Adrenal gland (tissue), 9 donors: ENCODE measurements at regions not wholly inside any gene's neighbourhood (a gene's known extent, or its start where the extent isn't known, plus 50 kb on each side); places are given as distances from the start of the nearest gene placed in this dataset.
A peak's percentile ranks its signal among the peaks of the same experiment; 100 is the strongest.

Experiments
- DNase-seq, 7 donors: peaks; one replicate each; pipeline ENCODE4 v3.0.0-alpha.2; 2019 to 2020
- H3K27ac ChIP-seq, 5 donors: fragments of 200-600 bp; sonication (generic) in 4 of 5; 1 replicate in 3 of 5; 2 replicates in 2 of 5; pipeline versions ENCODE4 v1.5.1 to v1.8.0; 2016 to 2020; ENCODE audit warnings: mild to moderate bottlenecking in 1 of 5
- H3K27me3 ChIP-seq: fragments of 200-600 bp; 2 replicates; pipeline ENCODE4 v1.8.0; 2021
- H3K36me3 ChIP-seq, 2 donors: fragments of 200-600 bp; replicated peaks in 1 of 2; 1 replicate in 1 of 2; 2 replicates in 1 of 2; pipeline versions ENCODE4 v1.5.1 to v1.8.0; 2018 to 2022
- H3K4me1 ChIP-seq, 2 donors: fragments of 200-600 bp; replicated peaks in 1 of 2; 1 replicate in 1 of 2; 2 replicates in 1 of 2; pipeline versions ENCODE4 v1.5.1 to v1.8.0; 2018 to 2021
- H3K4me3 ChIP-seq, 4 donors: fragments of 200-600 bp; sonication (generic) in 3 of 4; one replicate each; pipeline ENCODE4 v1.5.1; 2016 to 2018
- H3K9me3 ChIP-seq, 3 donors: fragments of 200-600 bp; sonication (generic) in 1 of 3; replicated peaks in 1 of 3; 1 replicate in 2 of 3; 2 replicates in 1 of 3; pipeline versions ENCODE4 v1.5.1 to v1.8.0; 2016 to 2021
- CTCF ChIP-seq, 6 experiments: fragments of 450-650 bp in 4 of 6; fragments of 200-600 bp in 2 of 6; sonication (generic) in 1 of 6; IDR thresholded peaks; 1 replicate in 5 of 6; 2 replicates in 1 of 6; pipeline versions ENCODE4 v1.5.1 to v1.8.0; 2016 to 2021; ENCODE audit warnings: antibody characterized with exemption in 6 of 6, mild to moderate bottlenecking in 2 of 6, moderate library complexity in 1 of 6
- POLR2A ChIP-seq, 2 donors: fragments of 450-650 bp; IDR thresholded peaks; one replicate each; pipeline ENCODE4 v1.6.1; 2017; ENCODE audit warnings: antibody characterized with exemption in 2 of 2, mild to moderate bottlenecking in 2 of 2, moderate library complexity in 1 of 2
- WGBS, 4 donors: extraction: QIAGEN DNeasy Blood & Tissue Kit in 2 of 4; methylation state at CpG; one replicate each; pipeline versions ENCODE4 v1.1.5 to v1.1.7; 2013 to 2017; 5-methylcytosine and 5-hydroxymethylcytosine counted together
- intact Hi-C, 2 donors: fragments of 100-400 bp; cut with DNase I; formaldehyde crosslinking; loops; one replicate each; pipeline versions ENCODE4 v1.14.1 to v1.15.0; 2022 to 2023
- donor health status: healthy with polysubstance abuse.
- donor health status: Bipolar disorder and iron deficiency.
- donor health status: DM: yes; HTN: yes; CAD: no.
- donor health status: DM: no; HTN: no; CAD: no.
- donor health status: DM: no; HTN: no; CAD: no.

- no peak overlapping the region for H3K27ac ChIP-seq
- no peak overlapping the region for H3K4me3 ChIP-seq
- H3K9me3 ChIP-seq: no peaks in the 10 kb centered on the region
- H3K36me3 ChIP-seq: no peaks in the 10 kb centered on the region
- no peaks in the 10 kb centered on the region for H3K4me1 ChIP-seq
- TF ChIP-seq CTCF (IDR thresholded peaks at IDR 0.05) (peak in 1 of 6 experiments; percentile 15), POLR2A (IDR thresholded peaks at IDR 0.05) (no peak)
- intact Hi-C loops: no loop called here
- no peaks in the 10 kb centered on the region for H3K27me3 ChIP-seq
- no peak for DNase-seq
- WGBS, 4 donors: 35 to 45% (median 37%) methylated on average over 3 of the region's 3 CpGs
Observed at GRCh38 chr11:36945384-36945783, 347.3 kb upstream of the RAG2 start.

GRCh38 chr11:36933481-36933880 lies 335.4 kb upstream of the RAG2 start:
- intact Hi-C loops: no loop called here
- H3K27me3 ChIP-seq: no peaks in the 10 kb centered on the region

GRCh38 chr11:36931139-36931538 lies 333.1 kb upstream of the RAG2 start:
- 74 to 76% (median 75%) methylated on average over 4 of the region's 4 CpGs for WGBS, 4 donors
- H3K4me1 ChIP-seq: no peaks in the 10 kb centered on the region
- intact Hi-C loops: no loop called here

More at GRCh38 chr11:36933481-36933880, 335.4 kb upstream of the RAG2 start:
- Histone ChIP-seq H3K4me1 (no peaks in the 10 kb centered on the region), H3K9me3 (no peaks in the 10 kb centered on the region), H3K4me3 (no peak overlapping the region), H3K36me3 (no peaks in the 10 kb centered on the region), H3K27ac (no peak overlapping the region)
- DNase-seq: no peak
- TF ChIP-seq CTCF (IDR thresholded peaks at IDR 0.05) (no peak), POLR2A (IDR thresholded peaks at IDR 0.05) (no peak)
- 87 to 93% (median 89%) methylated on average over 5 of the region's 5 CpGs for WGBS, 4 donors

GRCh38 chr11:36930256-36930655 lies 332.2 kb upstream of the RAG2 start:
- 59 to 72% (median 69%) methylated on average over 3 of the region's 3 CpGs for WGBS, 4 donors
- no peak for DNase-seq
- Histone ChIP-seq H3K36me3 (no peaks in the 10 kb centered on the region), H3K4me3 (no peak overlapping the region), H3K27me3 (no peaks in the 10 kb centered on the region), H3K9me3 (no peaks in the 10 kb centered on the region), H3K4me1 (no peaks in the 10 kb centered on the region), H3K27ac (no peak overlapping the region)
- intact Hi-C loops: no loop called here
- TF ChIP-seq CTCF (IDR thresholded peaks at IDR 0.05) (no peak), POLR2A (IDR thresholded peaks at IDR 0.05) (no peak)

More at GRCh38 chr11:36931139-36931538, 333.1 kb upstream of the RAG2 start:
- H3K27me3 ChIP-seq: no peaks in the 10 kb centered on the region
- H3K9me3 ChIP-seq: no peaks in the 10 kb centered on the region
- DNase-seq: no peak
- TF ChIP-seq POLR2A (IDR thresholded peaks at IDR 0.05): no peak
- TF ChIP-seq CTCF (IDR thresholded peaks at IDR 0.05): no peak
- no peak overlapping the region for H3K27ac ChIP-seq
- H3K4me3 ChIP-seq: no peak overlapping the region
- no peaks in the 10 kb centered on the region for H3K36me3 ChIP-seq
